Activated CD8-positive, alpha-beta memory T cell treated with anti-CD3 and anti-CD28 coated beads, Interleukin-2, amount 50 U/mL, for 48 hours (primary cell): ENCODE measurements at regions not wholly inside any gene's neighbourhood (a gene's known extent, or its start where the extent isn't known, plus 50 kb on each side); places are given as distances from the start of the nearest gene placed in this dataset.
"Not testable (repeated sequence)": the region's sequence is repeated elsewhere in the genome, so short reads cannot be mapped to it uniquely, and the experiment has no call there.

Source experiments
- DNase-seq: peaks from one replicate; pipeline ENCODE4 v3.0.0-alpha.2; 2020

GRCh38 chr14:84891404-84891803 lies 638.5 kb upstream of the FLRT2 start:
- no peak for DNase-seq

- no peak for DNase-seq
Measured at GRCh38 chr14:84894254-84894653, 635.7 kb upstream of the FLRT2 start.

GRCh38 chr14:84922370-84922769 lies 607.6 kb upstream of the FLRT2 start:
- DNase-seq = no peak

GRCh38 chr14:84926656-84927055 lies 603.3 kb upstream of the FLRT2 start:
- DNase-seq = no peak

GRCh38 chr14:84927096-84927827 lies 602.7 kb upstream of the FLRT2 start:
- DNase-seq = no peak

- no peak for DNase-seq
Measured at GRCh38 chr14:84929086-84929485, 600.9 kb upstream of the FLRT2 start.

- DNase-seq = no peak
Measured at GRCh38 chr14:84929834-84930233, 600.1 kb upstream of the FLRT2 start.

GRCh38 chr14:84937016-84937415 lies 592.9 kb upstream of the FLRT2 start:
- DNase-seq = no peak

- DNase-seq = no peak
Measured at GRCh38 chr14:84937449-84937848, 592.5 kb upstream of the FLRT2 start.

- DNase-seq = not testable (repeated sequence)
Measured at GRCh38 chr14:84944901-84945300, 585.0 kb upstream of the FLRT2 start.

- DNase-seq = no peak
Measured at GRCh38 chr14:84959851-84960520, 570.0 kb upstream of the FLRT2 start.

- no peak for DNase-seq
Measured at GRCh38 chr14:84961637-84962036, 568.3 kb upstream of the FLRT2 start.

- no peak for DNase-seq
Measured at GRCh38 chr14:84963518-84963917, 566.4 kb upstream of the FLRT2 start.

- DNase-seq = no peak
Measured at GRCh38 chr14:84965279-84965678, 564.7 kb upstream of the FLRT2 start.

GRCh38 chr14:84969501-84969900 lies 560.4 kb upstream of the FLRT2 start:
- DNase-seq = no peak

- DNase-seq = no peak
Measured at GRCh38 chr14:84975241-84975902, 554.6 kb upstream of the FLRT2 start.

GRCh38 chr14:84976805-84977204 lies 553.1 kb upstream of the FLRT2 start:
- DNase-seq = no peak

GRCh38 chr14:84987042-84987441 lies 542.9 kb upstream of the FLRT2 start:
- DNase-seq = no peak

- no peak for DNase-seq
Measured at GRCh38 chr14:84988357-84988756, 541.6 kb upstream of the FLRT2 start.

GRCh38 chr14:84991021-84991420 lies 538.9 kb upstream of the FLRT2 start:
- DNase-seq = no peak

- DNase-seq = no peak
Measured at GRCh38 chr14:84998216-84998615, 531.7 kb upstream of the FLRT2 start.

- DNase-seq = no peak
Measured at GRCh38 chr14:85002846-85003245, 527.1 kb upstream of the FLRT2 start.

GRCh38 chr14:85003805-85004204 lies 526.1 kb upstream of the FLRT2 start:
- DNase-seq = no peak

GRCh38 chr14:85009506-85009905 lies 520.4 kb upstream of the FLRT2 start:
- DNase-seq = no peak
